Trophoblast cell (in vitro differentiated cells and primary cell): ENCODE measurements at regions not wholly inside any gene's neighbourhood (a gene's known extent, or its start where the extent isn't known, plus 50 kb on each side); places are given as distances from the start of the nearest gene placed in this dataset.
"Not testable (repeated sequence)": the region's sequence is repeated elsewhere in the genome, so short reads cannot be mapped to it uniquely, and the experiment has no call there.

Experiments
- DNase-seq, 2 donors: peaks; one replicate each; pipeline ENCODE4 v3.0.0-alpha.2; 2016
- H2AFZ ChIP-seq: 2 replicates; pipeline ENCODE4 v1.6.1; 2013; ENCODE audit warnings: low read length, moderate library complexity, mild to moderate bottlenecking; ENCODE audit not compliant: insufficient read depth, poor library complexity
- H2AK5ac ChIP-seq: 2 replicates; pipeline ENCODE4 v1.6.1; 2013; ENCODE audit warnings: mild to moderate bottlenecking, low read length
- H2BK120ac ChIP-seq: 2 replicates; pipeline ENCODE4 v1.6.1; 2013; ENCODE audit warnings: low read length, mild to moderate bottlenecking, moderate library complexity; ENCODE audit not compliant: insufficient read depth, poor library complexity
- H2BK12ac ChIP-seq: 2 replicates; pipeline ENCODE4 v1.6.1; 2013; ENCODE audit warnings: mild to moderate bottlenecking, low read length, moderate library complexity
- H2BK5ac ChIP-seq: 2 replicates; pipeline ENCODE4 v1.6.1; 2013; ENCODE audit warnings: low read length, low read depth, moderate library complexity, mild to moderate bottlenecking; ENCODE audit not compliant: poor library complexity
- H3K14ac ChIP-seq: 2 replicates; pipeline ENCODE4 v1.6.1; 2013; ENCODE audit warnings: mild to moderate bottlenecking, low read length
- H3K18ac ChIP-seq: 2 replicates; pipeline ENCODE4 v1.6.1; 2013; ENCODE audit warnings: mild to moderate bottlenecking, low read length
- H3K23ac ChIP-seq: 2 replicates; pipeline ENCODE4 v1.6.1; 2013; ENCODE audit warnings: low read length
- H3K27ac ChIP-seq: 2 replicates; pipeline ENCODE4 v1.5.1; 2013; ENCODE audit warnings: low read depth, mild to moderate bottlenecking, inconsistent platforms, low read length, moderate library complexity
- H3K27me3 ChIP-seq: 2 replicates; pipeline ENCODE4 v1.6.1; 2013; ENCODE audit warnings: inconsistent platforms, mild to moderate bottlenecking, low read length, moderate library complexity; ENCODE audit not compliant: insufficient read depth
- H3K36me3 ChIP-seq, 2 experiments: 1 replicate in 1 of 2; 2 replicates in 1 of 2; pipeline ENCODE4 v1.6.1; 2013; ENCODE audit warnings: low read length in 2 of 2, mild to moderate bottlenecking in 2 of 2, moderate library complexity in 1 of 2; ENCODE audit not compliant: insufficient read depth in 2 of 2, control insufficient read depth in 1 of 2
- H3K4ac ChIP-seq: 2 replicates; pipeline ENCODE4 v1.6.1; 2013; ENCODE audit warnings: low read depth, mild to moderate bottlenecking, low read length, moderate library complexity
- H3K4me1 ChIP-seq, 2 experiments: 1 replicate in 1 of 2; 2 replicates in 1 of 2; pipeline ENCODE4 v1.6.1; 2013; ENCODE audit warnings: low read length in 2 of 2, mild to moderate bottlenecking in 2 of 2, moderate library complexity in 1 of 2; ENCODE audit not compliant: insufficient read depth in 2 of 2, control insufficient read depth in 1 of 2
- H3K4me2 ChIP-seq: 2 replicates; pipeline ENCODE4 v1.6.1; 2013; ENCODE audit warnings: inconsistent platforms, mild to moderate bottlenecking, low read length, moderate library complexity
- H3K4me3 ChIP-seq: 2 replicates; pipeline ENCODE4 v1.5.1; 2013; ENCODE audit warnings: mild to moderate bottlenecking, low read depth, low read length, inconsistent platforms
- H3K79me1 ChIP-seq: one replicate; pipeline ENCODE4 v1.6.1; 2013; ENCODE audit warnings: low read length
- H3K79me2 ChIP-seq: 2 replicates; pipeline ENCODE4 v1.6.1; 2013; ENCODE audit warnings: low read length, mild to moderate bottlenecking; ENCODE audit not compliant: control insufficient read depth, insufficient read depth, poor library complexity
- H3K9ac ChIP-seq: 2 replicates; pipeline ENCODE4 v1.6.1; 2013; ENCODE audit warnings: mild to moderate bottlenecking, low read length
- H3K9me3 ChIP-seq: 2 replicates; pipeline ENCODE4 v1.6.1; 2013; ENCODE audit warnings: low read depth, mild to moderate bottlenecking, control low read depth, inconsistent platforms, low read length; ENCODE audit not compliant: insufficient read depth
- H4K12ac ChIP-seq: 2 replicates; pipeline ENCODE4 v1.6.1; 2013; ENCODE audit warnings: low read depth, mild to moderate bottlenecking, low read length, moderate library complexity
- H4K8ac ChIP-seq: 2 replicates; pipeline ENCODE4 v1.6.1; 2013; ENCODE audit warnings: low read depth, mild to moderate bottlenecking, low read length, moderate library complexity
- H4K91ac ChIP-seq: one replicate; pipeline ENCODE4 v1.6.1; 2013; ENCODE audit warnings: low read depth, mild to moderate bottlenecking, low read length, moderate library complexity
- WGBS: extraction: QIAGEN DNeasy Blood & Tissue Kit; methylation state at CpG from one replicate; pipeline ENCODE4 v1.1.7; 2013; ENCODE audit warnings: missing lambda C conversion rate; ENCODE audit not compliant: insufficient read length, insufficient coverage; ENCODE audit errors: extremely low coverage; 5-methylcytosine and 5-hydroxymethylcytosine counted together

DNA sequence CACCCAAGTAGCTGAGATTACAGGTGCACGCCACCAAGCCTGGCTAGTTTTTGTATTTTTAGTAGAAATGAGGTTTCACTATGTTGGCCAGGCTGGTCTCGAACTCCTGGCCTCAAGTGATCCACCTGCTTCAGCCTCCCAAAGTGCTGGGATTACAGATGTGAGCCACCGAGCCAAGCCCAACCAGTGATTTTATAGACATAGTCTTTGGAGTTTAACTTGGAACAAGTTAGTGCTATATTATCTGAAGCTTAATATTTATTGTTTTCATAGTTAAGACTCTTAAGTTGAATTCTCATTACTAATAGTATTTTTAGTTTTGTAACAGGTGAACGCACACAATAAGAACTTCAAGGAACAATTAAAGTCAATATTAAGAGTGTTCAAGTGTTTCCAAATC lies 122.1 kb downstream of the SPAG6 start:
- H3K4me2 ChIP-seq, H3K27me3 ChIP-seq, H3K4me3 ChIP-seq, H3K79me2 ChIP-seq, H3K9ac ChIP-seq, H4K12ac ChIP-seq, H2AK5ac ChIP-seq, H4K8ac ChIP-seq, H3K9me3 ChIP-seq, H3K4ac ChIP-seq, H3K36me3 ChIP-seq, H2BK120ac ChIP-seq, H3K23ac ChIP-seq, H3K14ac ChIP-seq, DNase-seq, H4K91ac ChIP-seq, H3K27ac ChIP-seq, H3K4me1 ChIP-seq, H2BK5ac ChIP-seq, H3K79me1 ChIP-seq, H2BK12ac ChIP-seq, H3K18ac ChIP-seq, H2AFZ ChIP-seq: not testable (repeated sequence)
- WGBS, result no CpG with 5 or more reads among the region's 4 CpGs

DNA sequence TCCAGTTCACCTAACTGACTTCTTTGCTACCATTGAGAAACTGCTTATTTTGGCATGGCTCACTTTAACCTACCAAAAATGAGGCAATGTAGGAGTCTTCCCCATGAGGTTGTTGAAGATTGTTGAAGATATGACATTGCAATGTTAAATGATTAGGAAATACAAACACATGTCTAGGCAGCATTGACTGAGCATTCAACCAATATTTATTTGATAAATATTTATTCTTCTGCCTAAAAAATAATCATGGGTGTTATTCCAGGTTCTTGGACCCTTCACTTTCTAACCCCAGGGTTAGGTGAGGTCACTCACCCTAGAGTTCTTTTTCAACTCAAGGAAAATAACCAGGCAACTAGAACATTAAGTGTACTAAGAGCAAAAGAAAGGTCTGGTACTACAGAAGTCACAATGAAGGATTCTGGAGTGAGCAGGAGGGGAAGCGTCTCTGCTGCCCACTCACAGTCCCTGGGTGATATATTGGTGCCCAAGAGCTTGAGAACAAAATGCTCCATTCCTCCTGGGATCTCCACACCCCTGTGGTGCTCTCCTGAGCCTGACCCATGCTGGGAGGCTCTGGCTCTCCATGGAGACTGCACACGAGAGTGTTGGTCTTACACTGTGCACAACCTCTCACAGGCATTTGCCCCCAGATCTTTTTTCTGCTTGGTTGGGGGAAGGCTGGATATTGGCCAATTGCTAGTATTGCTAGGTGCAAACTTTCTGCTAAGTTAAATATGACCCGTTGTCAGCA lies 123.4 kb downstream of the SPAG6 start:
- no peak overlapping the region for H3K4me3 ChIP-seq
- no peak overlapping the region for H2BK120ac ChIP-seq
- no peaks in the 10 kb centered on the region for H3K79me2 ChIP-seq
- H3K4ac ChIP-seq, result no peak overlapping the region
- H3K79me1 ChIP-seq, result no peaks in the 10 kb centered on the region
- H3K4me2 ChIP-seq, result no peak overlapping the region
- no peaks in the 10 kb centered on the region for H3K27me3 ChIP-seq
- H3K4me1 ChIP-seq, result no peaks in the 10 kb centered on the region
- no peaks in the 10 kb centered on the region for H3K36me3 ChIP-seq
- no peak overlapping the region for H4K91ac ChIP-seq
- no peak overlapping the region for H2BK5ac ChIP-seq
- H2AFZ ChIP-seq, result no peak overlapping the region
- no peak overlapping the region for H4K8ac ChIP-seq
- H3K23ac ChIP-seq, result no peak overlapping the region
- no peak overlapping the region for H3K9ac ChIP-seq
- no peak for DNase-seq
- H2BK12ac ChIP-seq, result no peak overlapping the region
- H4K12ac ChIP-seq, result no peak overlapping the region
- H2AK5ac ChIP-seq, result no peak overlapping the region
- H3K14ac ChIP-seq, result no peak overlapping the region
- WGBS, result no CpG with 5 or more reads among the region's 3 CpGs
- no peaks in the 10 kb centered on the region for H3K9me3 ChIP-seq
- no peak overlapping the region for H3K18ac ChIP-seq
- no peak overlapping the region for H3K27ac ChIP-seq

DNA sequence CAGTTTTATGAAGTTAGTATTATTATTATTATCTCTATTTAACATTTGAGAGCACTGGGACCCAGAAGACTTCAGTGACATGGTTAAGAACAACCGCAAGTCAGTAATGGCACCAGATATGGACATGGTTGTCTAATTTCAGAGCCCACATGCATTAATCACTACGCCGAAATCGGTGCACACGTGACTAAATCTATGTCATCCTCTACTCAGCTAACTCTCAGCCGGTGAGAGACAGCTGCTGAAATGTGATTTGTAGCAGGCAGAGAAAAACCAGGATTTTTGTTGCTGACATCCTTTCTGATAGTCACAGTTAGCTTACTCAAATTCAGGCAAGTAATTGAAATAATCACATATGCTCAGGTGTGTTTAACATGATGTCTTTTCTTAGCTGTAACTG lies 127.7 kb downstream of the SPAG6 start:
- WGBS, result no CpG with 5 or more reads among the region's 6 CpGs
- Histone ChIP-seq H3K4me3 (no peak overlapping the region), H3K14ac (no peak overlapping the region), H3K4ac (no peak overlapping the region), H3K23ac (no peak overlapping the region), H3K36me3 (no peaks in the 10 kb centered on the region), H3K18ac (no peak overlapping the region), H4K8ac (no peak overlapping the region), H3K4me1 (peaks cover 6 to 20% of the 10 kb centered on the region in 2 experiments), H2AK5ac (no peak overlapping the region), H3K4me2 (no peak overlapping the region), H3K27me3 (peaks cover 30% of the 10 kb centered on the region), H2BK120ac (no peak overlapping the region), H2AFZ (no peak overlapping the region), H3K27ac (no peak overlapping the region), H2BK12ac (no peak overlapping the region), H3K9ac (no peak overlapping the region), H3K79me2 (no peaks in the 10 kb centered on the region), H4K91ac (no peak overlapping the region), H2BK5ac (no peak overlapping the region), H4K12ac (no peak overlapping the region), H3K79me1 (no peaks in the 10 kb centered on the region), H3K9me3 (no peaks in the 10 kb centered on the region)
- DNase-seq, result no peak

DNA sequence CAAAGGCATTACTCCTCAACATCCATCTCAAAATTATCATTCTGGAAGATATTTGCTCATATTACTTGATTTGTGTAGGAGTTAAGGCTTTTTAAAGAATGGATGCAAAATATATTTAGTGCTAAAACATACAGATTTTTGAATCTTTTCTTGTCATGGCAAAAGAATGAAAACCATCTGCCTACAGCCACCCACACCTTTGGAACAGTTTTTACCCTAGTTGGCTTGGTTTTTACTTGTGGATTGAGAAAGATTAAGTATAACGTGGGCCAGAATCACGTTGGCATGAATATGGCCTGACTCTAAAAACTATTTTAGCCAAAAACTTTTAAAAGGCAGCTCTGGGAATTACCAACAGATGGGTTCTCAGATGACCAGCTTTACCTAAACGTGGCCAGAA lies 128.2 kb downstream of the SPAG6 start:
- Histone ChIP-seq H3K4me2 (no peak overlapping the region), H2BK12ac (no peak overlapping the region), H2AFZ (no peak overlapping the region), H4K8ac (no peak overlapping the region), H3K79me2 (no peaks in the 10 kb centered on the region), H3K23ac (no peak overlapping the region), H3K9ac (no peak overlapping the region), H3K4me1 (peaks cover 6 to 20% of the 10 kb centered on the region in 2 experiments), H2BK120ac (no peak overlapping the region), H3K9me3 (no peaks in the 10 kb centered on the region), H3K27me3 (peaks cover 33% of the 10 kb centered on the region), H4K12ac (no peak overlapping the region), H3K27ac (no peak overlapping the region), H3K14ac (no peak overlapping the region), H3K4me3 (no peak overlapping the region), H4K91ac (no peak overlapping the region), H3K4ac (no peak overlapping the region), H2BK5ac (no peak overlapping the region), H3K18ac (no peak overlapping the region), H2AK5ac (no peak overlapping the region), H3K36me3 (no peaks in the 10 kb centered on the region), H3K79me1 (no peaks in the 10 kb centered on the region)
- no CpG with 5 or more reads among the region's 3 CpGs for WGBS
- peak in 1 of 2 donors; percentile 15 for DNase-seq
